Trophoblast cell (in vitro differentiated cells and primary cell): ENCODE measurements at regions not wholly inside any gene's neighbourhood (a gene's known extent, or its start where the extent isn't known, plus 50 kb on each side); places are given as distances from the start of the nearest gene placed in this dataset.

Source experiments
- DNase-seq, 2 donors: peaks; one replicate each; pipeline ENCODE4 v3.0.0-alpha.2; 2016
- H2AFZ ChIP-seq: 2 replicates; pipeline ENCODE4 v1.6.1; 2013; ENCODE audit warnings: low read length, moderate library complexity, mild to moderate bottlenecking; ENCODE audit not compliant: insufficient read depth, poor library complexity
- H2AK5ac ChIP-seq: 2 replicates; pipeline ENCODE4 v1.6.1; 2013; ENCODE audit warnings: mild to moderate bottlenecking, low read length
- H2BK120ac ChIP-seq: 2 replicates; pipeline ENCODE4 v1.6.1; 2013; ENCODE audit warnings: low read length, mild to moderate bottlenecking, moderate library complexity; ENCODE audit not compliant: insufficient read depth, poor library complexity
- H2BK12ac ChIP-seq: 2 replicates; pipeline ENCODE4 v1.6.1; 2013; ENCODE audit warnings: mild to moderate bottlenecking, low read length, moderate library complexity
- H2BK5ac ChIP-seq: 2 replicates; pipeline ENCODE4 v1.6.1; 2013; ENCODE audit warnings: low read length, low read depth, moderate library complexity, mild to moderate bottlenecking; ENCODE audit not compliant: poor library complexity
- H3K14ac ChIP-seq: 2 replicates; pipeline ENCODE4 v1.6.1; 2013; ENCODE audit warnings: mild to moderate bottlenecking, low read length
- H3K18ac ChIP-seq: 2 replicates; pipeline ENCODE4 v1.6.1; 2013; ENCODE audit warnings: mild to moderate bottlenecking, low read length
- H3K23ac ChIP-seq: 2 replicates; pipeline ENCODE4 v1.6.1; 2013; ENCODE audit warnings: low read length
- H3K27ac ChIP-seq: 2 replicates; pipeline ENCODE4 v1.5.1; 2013; ENCODE audit warnings: low read depth, mild to moderate bottlenecking, inconsistent platforms, low read length, moderate library complexity
- H3K27me3 ChIP-seq: 2 replicates; pipeline ENCODE4 v1.6.1; 2013; ENCODE audit warnings: inconsistent platforms, mild to moderate bottlenecking, low read length, moderate library complexity; ENCODE audit not compliant: insufficient read depth
- H3K36me3 ChIP-seq, 2 experiments: 1 replicate in 1 of 2; 2 replicates in 1 of 2; pipeline ENCODE4 v1.6.1; 2013; ENCODE audit warnings: low read length in 2 of 2, mild to moderate bottlenecking in 2 of 2, moderate library complexity in 1 of 2; ENCODE audit not compliant: insufficient read depth in 2 of 2, control insufficient read depth in 1 of 2
- H3K4ac ChIP-seq: 2 replicates; pipeline ENCODE4 v1.6.1; 2013; ENCODE audit warnings: low read depth, mild to moderate bottlenecking, low read length, moderate library complexity
- H3K4me1 ChIP-seq, 2 experiments: 1 replicate in 1 of 2; 2 replicates in 1 of 2; pipeline ENCODE4 v1.6.1; 2013; ENCODE audit warnings: low read length in 2 of 2, mild to moderate bottlenecking in 2 of 2, moderate library complexity in 1 of 2; ENCODE audit not compliant: insufficient read depth in 2 of 2, control insufficient read depth in 1 of 2
- H3K4me2 ChIP-seq: 2 replicates; pipeline ENCODE4 v1.6.1; 2013; ENCODE audit warnings: inconsistent platforms, mild to moderate bottlenecking, low read length, moderate library complexity
- H3K4me3 ChIP-seq: 2 replicates; pipeline ENCODE4 v1.5.1; 2013; ENCODE audit warnings: mild to moderate bottlenecking, low read depth, low read length, inconsistent platforms
- H3K79me1 ChIP-seq: one replicate; pipeline ENCODE4 v1.6.1; 2013; ENCODE audit warnings: low read length
- H3K79me2 ChIP-seq: 2 replicates; pipeline ENCODE4 v1.6.1; 2013; ENCODE audit warnings: low read length, mild to moderate bottlenecking; ENCODE audit not compliant: control insufficient read depth, insufficient read depth, poor library complexity
- H3K9ac ChIP-seq: 2 replicates; pipeline ENCODE4 v1.6.1; 2013; ENCODE audit warnings: mild to moderate bottlenecking, low read length
- H3K9me3 ChIP-seq: 2 replicates; pipeline ENCODE4 v1.6.1; 2013; ENCODE audit warnings: low read depth, mild to moderate bottlenecking, control low read depth, inconsistent platforms, low read length; ENCODE audit not compliant: insufficient read depth
- H4K12ac ChIP-seq: 2 replicates; pipeline ENCODE4 v1.6.1; 2013; ENCODE audit warnings: low read depth, mild to moderate bottlenecking, low read length, moderate library complexity
- H4K8ac ChIP-seq: 2 replicates; pipeline ENCODE4 v1.6.1; 2013; ENCODE audit warnings: low read depth, mild to moderate bottlenecking, low read length, moderate library complexity
- H4K91ac ChIP-seq: one replicate; pipeline ENCODE4 v1.6.1; 2013; ENCODE audit warnings: low read depth, mild to moderate bottlenecking, low read length, moderate library complexity
- WGBS: extraction: QIAGEN DNeasy Blood & Tissue Kit; methylation state at CpG from one replicate; pipeline ENCODE4 v1.1.7; 2013; ENCODE audit warnings: missing lambda C conversion rate; ENCODE audit not compliant: insufficient read length, insufficient coverage; ENCODE audit errors: extremely low coverage; 5-methylcytosine and 5-hydroxymethylcytosine counted together

GRCh38 chr10:128614802-128615553, 488.8 kb upstream of the MKI67 start:
- no peaks in the 10 kb centered on the region for H3K27me3 ChIP-seq
- no peak overlapping the region for H2AFZ ChIP-seq
- no peak overlapping the region for H3K27ac ChIP-seq
- H3K9me3 ChIP-seq = no peaks in the 10 kb centered on the region
- no peak overlapping the region for H3K14ac ChIP-seq
- DNase-seq = no peak
- H3K9ac ChIP-seq = no peak overlapping the region
- peak overlapping the region; percentile 47 for H4K8ac ChIP-seq
- H3K79me2 ChIP-seq = no peaks in the 10 kb centered on the region
- H2AK5ac ChIP-seq = no peak overlapping the region
- peaks cover 2% of the 10 kb centered on the region for H3K79me1 ChIP-seq
- peak overlapping the region; percentile 48 for H4K91ac ChIP-seq
- H3K36me3 ChIP-seq = no peaks in the 10 kb centered on the region
- WGBS = no CpG with 5 or more reads among the region's 5 CpGs
- H2BK120ac ChIP-seq = no peak overlapping the region
- no peak overlapping the region for H4K12ac ChIP-seq
- H2BK12ac ChIP-seq = no peak overlapping the region
- peak overlapping the region; percentile 14 for H3K4ac ChIP-seq
- H3K4me2 ChIP-seq = no peak overlapping the region
- no peak overlapping the region for H3K18ac ChIP-seq
- no peak overlapping the region for H2BK5ac ChIP-seq
- H3K23ac ChIP-seq = no peak overlapping the region
- H3K4me3 ChIP-seq = no peak overlapping the region
- peaks cover 2 to 8% of the 10 kb centered on the region in 2 experiments for H3K4me1 ChIP-seq

GRCh38 chr10:128617532-128617931, 491.3 kb upstream of the MKI67 start:
- no peaks in the 10 kb centered on the region for H3K9me3 ChIP-seq
- no peak overlapping the region for H4K12ac ChIP-seq
- H2BK120ac ChIP-seq = no peak overlapping the region
- H2BK5ac ChIP-seq = no peak overlapping the region
- H3K79me1 ChIP-seq = peaks cover 2% of the 10 kb centered on the region
- no peak overlapping the region for H3K4me2 ChIP-seq
- no peak overlapping the region for H3K27ac ChIP-seq
- H3K14ac ChIP-seq = no peak overlapping the region
- H4K8ac ChIP-seq = no peak overlapping the region
- H4K91ac ChIP-seq = no peak overlapping the region
- no peak overlapping the region for H3K4me3 ChIP-seq
- H2AFZ ChIP-seq = no peak overlapping the region
- H3K9ac ChIP-seq = no peak overlapping the region
- no peak overlapping the region for H3K23ac ChIP-seq
- no peak overlapping the region for H3K18ac ChIP-seq
- no CpG with 5 or more reads among the region's 2 CpGs for WGBS
- H3K36me3 ChIP-seq = no peaks in the 10 kb centered on the region
- H2AK5ac ChIP-seq = no peak overlapping the region
- no peaks in the 10 kb centered on the region for H3K79me2 ChIP-seq
- peaks cover 0 to 2% of the 10 kb centered on the region in 2 experiments for H3K4me1 ChIP-seq
- no peak overlapping the region for H3K4ac ChIP-seq
- DNase-seq = no peak
- H2BK12ac ChIP-seq = no peak overlapping the region
- H3K27me3 ChIP-seq = no peaks in the 10 kb centered on the region

- peaks cover 3 to 8% of the 10 kb centered on the region in 2 experiments for H3K4me1 ChIP-seq
- no peak overlapping the region for H2AK5ac ChIP-seq
- H2BK5ac ChIP-seq = no peak overlapping the region
- no peak overlapping the region for H2AFZ ChIP-seq
- H3K36me3 ChIP-seq = no peaks in the 10 kb centered on the region
- H3K79me1 ChIP-seq = peaks cover 6% of the 10 kb centered on the region
- WGBS = no CpG with 5 or more reads among the region's 8 CpGs
- H4K91ac ChIP-seq = peak overlapping the region; percentile 4
- no peak overlapping the region for H3K4me3 ChIP-seq
- no peak overlapping the region for H3K14ac ChIP-seq
- no peak overlapping the region for H2BK12ac ChIP-seq
- no peak overlapping the region for H2BK120ac ChIP-seq
- no peak overlapping the region for H3K4me2 ChIP-seq
- no peaks in the 10 kb centered on the region for H3K9me3 ChIP-seq
- H4K8ac ChIP-seq = no peak overlapping the region
- DNase-seq = no peak
- H3K23ac ChIP-seq = no peak overlapping the region
- H3K18ac ChIP-seq = no peak overlapping the region
- H3K79me2 ChIP-seq = no peaks in the 10 kb centered on the region
- no peak overlapping the region for H3K9ac ChIP-seq
- no peak overlapping the region for H3K27ac ChIP-seq
- H4K12ac ChIP-seq = no peak overlapping the region
- no peak overlapping the region for H3K4ac ChIP-seq
- no peaks in the 10 kb centered on the region for H3K27me3 ChIP-seq
Measured at GRCh38 chr10:128622706-128623105, 496.5 kb upstream of the MKI67 start.

DNA sequence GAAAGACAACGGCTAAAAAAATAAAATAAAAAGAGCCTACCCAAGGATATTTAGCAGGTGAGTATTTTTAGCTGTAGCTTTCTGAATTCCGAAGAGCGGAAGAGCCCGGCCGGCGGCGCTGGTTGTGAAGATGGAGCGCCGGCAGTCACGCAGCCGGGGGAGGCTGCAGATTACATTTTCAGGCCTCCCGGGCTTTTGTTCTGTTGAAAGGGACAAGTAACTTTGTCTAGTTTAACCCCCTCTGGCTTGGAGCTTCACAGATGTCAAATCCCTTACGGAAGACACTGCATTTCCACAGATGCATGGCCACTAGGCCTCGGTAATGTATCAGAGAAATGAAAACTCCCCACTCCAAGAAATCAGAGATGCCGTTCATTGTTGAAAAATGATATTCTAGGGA, 497.6 kb upstream of the MKI67 start:
- Histone ChIP-seq H2BK12ac (no peak overlapping the region), H2AK5ac (no peak overlapping the region), H2AFZ (no peak overlapping the region), H3K18ac (no peak overlapping the region), H3K4me1 (peaks cover 3 to 8% of the 10 kb centered on the region in 2 experiments), H3K36me3 (no peaks in the 10 kb centered on the region), H4K12ac (no peak overlapping the region), H3K23ac (no peak overlapping the region), H3K4me2 (no peak overlapping the region), H3K4ac (no peak overlapping the region), H3K14ac (no peak overlapping the region), H4K8ac (no peak overlapping the region), H3K27me3 (no peaks in the 10 kb centered on the region), H3K9ac (no peak overlapping the region), H3K27ac (no peak overlapping the region), H3K4me3 (no peak overlapping the region), H3K79me1 (peaks cover 9% of the 10 kb centered on the region), H3K79me2 (no peaks in the 10 kb centered on the region), H3K9me3 (no peaks in the 10 kb centered on the region), H4K91ac (peak overlapping the region; percentile 4), H2BK120ac (no peak overlapping the region), H2BK5ac (no peak overlapping the region)
- no peak for DNase-seq
- no CpG with 5 or more reads among the region's 15 CpGs for WGBS
